ENCODE measurements at regions not wholly inside any gene's neighbourhood (a gene's known extent, or its start where the extent isn't known, plus 50 kb on each side); places are given as distances from the start of the nearest gene placed in this dataset.
A peak's percentile ranks its signal among the peaks of the same experiment; 100 is the strongest.

- DNase-seq = no peak
Observed at GRCh38 chr15:37794947-37795346, 139.5 kb upstream of the TMCO5A start.

DNA sequence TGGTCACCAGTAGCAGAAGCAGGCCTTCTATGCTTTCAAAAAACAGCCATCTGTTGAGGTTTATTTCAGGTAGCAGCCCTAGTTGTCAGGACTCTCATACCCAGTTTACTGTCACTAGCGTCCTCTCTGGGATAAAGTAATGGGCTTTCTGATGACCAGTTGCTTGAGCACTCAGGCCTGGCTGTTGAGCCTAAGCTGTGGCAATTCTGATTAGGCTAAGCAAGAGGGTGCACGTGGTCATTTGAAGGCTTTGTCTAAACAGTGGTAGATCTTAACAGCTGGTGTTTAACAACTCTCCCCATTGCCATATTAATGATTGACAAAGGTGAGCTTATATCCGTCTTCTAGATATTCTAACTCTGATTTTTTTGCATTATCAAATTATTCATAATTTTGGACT, 132.9 kb upstream of the TMCO5A start:
- DNase-seq = no peak

DNA sequence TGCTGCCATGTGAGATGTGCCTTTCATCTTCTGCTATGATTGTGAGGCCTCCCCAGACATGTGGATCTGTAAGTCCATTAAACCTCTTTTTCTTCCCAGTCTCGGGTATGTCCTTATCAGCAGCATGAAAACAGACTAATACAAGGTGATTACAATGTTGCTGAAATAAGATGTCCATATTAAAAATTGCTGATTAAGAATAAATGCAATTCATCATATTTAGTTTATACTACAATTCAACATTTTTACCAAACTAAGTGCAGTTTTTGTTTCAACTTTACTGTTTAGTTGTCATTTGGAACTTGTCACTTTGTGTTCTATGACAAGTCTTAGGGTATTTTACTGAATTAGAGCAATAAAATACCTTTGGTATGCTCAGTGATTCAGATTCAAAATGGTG, 127.6 kb upstream of the TMCO5A start:
- DNase-seq = no peak

- DNase-seq = no peak
Observed at GRCh38 chr15:37810381-37810780, 124.1 kb upstream of the TMCO5A start.

DNA sequence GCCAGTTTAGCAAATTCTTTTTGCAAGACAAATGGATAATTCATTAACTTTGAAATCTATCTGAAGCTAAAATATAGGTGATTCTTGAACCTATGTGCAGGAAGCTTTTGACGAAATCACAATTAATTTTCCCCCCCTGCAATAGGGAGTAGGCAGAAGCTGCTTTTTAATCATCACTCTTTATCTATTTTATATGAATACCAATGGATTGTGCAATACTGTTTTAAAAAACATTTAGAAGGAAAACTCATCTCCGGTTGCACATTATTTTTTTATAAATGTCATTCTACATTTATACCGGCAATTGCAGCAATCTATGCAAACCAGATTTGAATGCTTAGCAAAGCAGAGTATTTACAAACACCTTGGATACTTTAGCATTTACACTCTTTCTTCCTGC, 121.1 kb upstream of the TMCO5A start:
- DNase-seq = no peak

DNA sequence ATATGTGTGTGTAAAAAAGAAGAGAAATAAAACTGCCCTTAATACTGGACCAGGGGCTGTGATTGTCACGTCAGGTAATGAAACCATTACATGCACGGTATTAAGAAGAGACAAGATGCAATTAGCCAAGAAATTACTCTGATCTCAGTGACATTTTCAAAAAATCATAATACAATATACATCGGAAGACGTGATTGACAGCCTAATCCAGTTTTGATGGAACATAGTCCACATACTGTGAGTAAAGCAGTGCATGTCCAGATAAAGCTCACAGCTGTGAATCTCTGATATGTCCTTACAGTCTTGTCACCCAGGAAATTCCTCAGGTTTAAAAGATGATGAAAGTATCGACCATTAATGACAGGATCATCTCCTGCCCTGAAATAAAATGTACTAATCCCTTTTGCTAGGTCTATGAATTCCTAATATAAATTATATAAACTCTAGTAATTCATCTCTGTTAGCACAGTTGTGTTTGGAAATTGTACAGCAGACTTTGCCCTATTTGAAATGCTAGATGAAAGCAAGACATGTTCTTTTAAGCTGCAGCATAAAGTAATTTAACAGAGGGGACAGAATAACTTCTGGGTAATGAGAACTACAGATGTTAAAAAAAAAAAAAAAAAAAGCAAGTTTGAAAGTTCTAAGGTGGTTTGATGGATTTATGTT, 119.5 kb upstream of the TMCO5A start:
- no peak for DNase-seq

- no peak for DNase-seq
Observed at GRCh38 chr15:37818152-37818677, 116.2 kb upstream of the TMCO5A start.

- no peak for DNase-seq
Observed at GRCh38 chr15:37819191-37819590, 115.2 kb upstream of the TMCO5A start.

DNA sequence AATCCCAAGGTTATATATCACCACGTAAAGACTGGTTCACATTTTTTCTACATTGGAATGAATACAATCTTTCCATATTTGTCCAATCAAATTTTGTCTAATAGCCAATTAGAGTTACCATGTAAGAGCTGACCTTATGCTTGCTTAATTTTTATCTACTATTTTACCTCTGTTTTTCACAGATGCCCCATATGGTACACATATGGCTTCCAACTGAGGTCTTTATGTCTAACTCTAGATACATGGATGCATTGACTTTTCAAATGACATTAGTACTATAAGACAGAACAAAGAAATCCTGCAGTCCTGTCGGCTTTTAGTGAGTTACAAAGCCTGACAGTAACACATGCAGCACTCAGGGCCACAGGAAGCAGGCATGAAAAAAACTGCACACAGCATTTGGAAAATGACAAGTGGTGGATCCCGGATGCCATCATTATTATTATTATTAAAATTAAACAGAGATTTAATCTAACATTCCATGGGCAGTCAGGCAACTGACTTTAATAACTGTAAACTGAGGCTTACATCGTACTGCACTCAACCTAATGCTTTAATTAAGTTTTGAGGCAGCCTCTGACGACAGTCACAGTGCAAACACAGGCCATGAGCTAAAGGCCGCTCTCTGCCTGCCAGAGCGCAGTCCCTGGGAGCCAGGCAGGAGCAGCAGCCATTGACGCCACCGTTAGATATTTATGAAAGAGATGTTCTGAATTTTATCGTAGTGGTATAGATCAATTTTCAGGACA, 113.9 kb upstream of the TMCO5A start:
- no peak for DNase-seq

GRCh38 chr15:37823601-37824275, 110.7 kb upstream of the TMCO5A start:
- DNase-seq = no peak

- peak; percentile 2 for DNase-seq
Observed at GRCh38 chr15:37824717-37825382, 109.6 kb upstream of the TMCO5A start.

GRCh38 chr15:37837276-37837675, 97.2 kb upstream of the TMCO5A start:
- DNase-seq = no peak

DNA sequence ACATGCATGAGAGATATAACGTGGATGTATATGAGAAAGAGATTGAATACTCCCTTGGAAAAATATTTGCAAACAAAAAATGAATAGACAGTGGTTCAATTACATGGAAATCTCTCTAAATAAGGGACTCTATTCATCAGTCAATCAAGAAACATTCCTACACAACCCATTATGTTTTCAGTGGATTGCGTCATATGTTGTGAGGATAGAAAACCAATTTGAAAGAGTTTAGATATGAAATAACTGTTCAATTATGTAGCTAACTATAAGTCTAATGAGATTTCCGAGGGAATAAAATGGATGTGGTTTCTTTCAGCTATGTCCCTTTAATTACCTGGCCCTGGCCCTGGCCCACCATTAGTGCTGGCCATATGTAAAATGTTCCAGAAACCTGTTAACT, 86.7 kb upstream of the TMCO5A start:
- no peak for DNase-seq

GRCh38 chr15:37856109-37856508, 78.3 kb upstream of the TMCO5A start:
- no peak for DNase-seq

- DNase-seq = no peak
Observed at GRCh38 chr15:37860896-37861295, 73.5 kb upstream of the TMCO5A start.

GRCh38 chr15:37865687-37866086, 68.8 kb upstream of the TMCO5A start:
- no peak for DNase-seq

DNA sequence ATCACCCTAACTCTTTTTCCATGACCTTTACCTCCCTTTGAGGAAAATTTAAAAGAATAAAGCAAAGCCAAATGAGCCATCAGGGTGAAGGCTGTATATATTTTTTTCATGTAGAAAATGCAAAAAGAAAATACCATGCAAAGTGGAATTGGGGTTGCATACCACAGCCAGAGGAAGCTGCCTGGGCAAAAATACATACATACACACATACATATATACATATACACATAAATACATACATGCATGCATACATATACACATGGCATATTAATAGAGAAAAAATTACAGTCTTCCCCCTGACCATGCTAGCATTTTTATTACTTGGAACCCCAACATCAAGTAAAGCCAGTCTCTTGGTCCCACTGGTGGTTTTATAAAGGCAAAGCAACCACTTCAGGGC, 63.7 kb upstream of the TMCO5A start:
- no peak for DNase-seq

DNA sequence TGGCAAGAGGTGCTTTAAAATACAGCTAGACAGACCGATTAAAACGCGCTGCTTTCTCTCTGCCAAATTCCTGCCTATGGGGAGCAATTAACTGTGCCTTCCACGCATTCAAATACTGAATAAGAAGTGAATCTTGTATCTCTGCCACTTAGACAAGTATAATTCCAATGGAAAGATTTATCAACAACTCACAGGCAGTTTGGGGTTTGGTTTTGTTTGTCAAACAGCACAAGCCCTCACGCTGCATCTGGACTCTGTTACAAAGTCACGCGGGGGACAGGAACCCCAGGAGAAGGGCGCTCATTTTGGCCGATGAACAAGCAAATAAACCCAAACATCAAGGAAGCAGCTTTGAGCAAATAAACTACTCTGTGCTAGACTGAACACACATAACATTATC, 61.8 kb upstream of the TMCO5A start:
- DNase-seq = no peak

DNA sequence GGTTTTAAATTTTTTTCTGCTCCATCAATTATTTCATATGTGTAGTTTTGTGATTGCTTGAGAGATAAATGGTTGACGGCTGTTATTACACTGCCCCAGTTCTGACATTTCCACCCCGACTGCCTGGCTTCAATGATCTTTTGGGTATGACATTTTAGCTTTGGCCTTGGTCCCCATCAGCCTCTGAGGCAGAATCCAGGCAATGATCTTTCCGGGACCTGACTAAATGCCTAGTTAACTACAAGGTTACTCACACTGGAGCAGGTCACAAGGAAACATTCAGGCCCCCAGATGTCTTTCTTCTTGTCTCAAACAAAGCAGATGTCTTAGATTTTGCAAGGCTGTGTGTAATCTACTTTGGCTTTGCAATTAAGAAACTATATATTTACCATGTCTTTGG, 61.1 kb upstream of the TMCO5A start:
- no peak for DNase-seq

- no peak for DNase-seq
Observed at GRCh38 chr15:37876900-37877299, 57.5 kb upstream of the TMCO5A start.

DNA sequence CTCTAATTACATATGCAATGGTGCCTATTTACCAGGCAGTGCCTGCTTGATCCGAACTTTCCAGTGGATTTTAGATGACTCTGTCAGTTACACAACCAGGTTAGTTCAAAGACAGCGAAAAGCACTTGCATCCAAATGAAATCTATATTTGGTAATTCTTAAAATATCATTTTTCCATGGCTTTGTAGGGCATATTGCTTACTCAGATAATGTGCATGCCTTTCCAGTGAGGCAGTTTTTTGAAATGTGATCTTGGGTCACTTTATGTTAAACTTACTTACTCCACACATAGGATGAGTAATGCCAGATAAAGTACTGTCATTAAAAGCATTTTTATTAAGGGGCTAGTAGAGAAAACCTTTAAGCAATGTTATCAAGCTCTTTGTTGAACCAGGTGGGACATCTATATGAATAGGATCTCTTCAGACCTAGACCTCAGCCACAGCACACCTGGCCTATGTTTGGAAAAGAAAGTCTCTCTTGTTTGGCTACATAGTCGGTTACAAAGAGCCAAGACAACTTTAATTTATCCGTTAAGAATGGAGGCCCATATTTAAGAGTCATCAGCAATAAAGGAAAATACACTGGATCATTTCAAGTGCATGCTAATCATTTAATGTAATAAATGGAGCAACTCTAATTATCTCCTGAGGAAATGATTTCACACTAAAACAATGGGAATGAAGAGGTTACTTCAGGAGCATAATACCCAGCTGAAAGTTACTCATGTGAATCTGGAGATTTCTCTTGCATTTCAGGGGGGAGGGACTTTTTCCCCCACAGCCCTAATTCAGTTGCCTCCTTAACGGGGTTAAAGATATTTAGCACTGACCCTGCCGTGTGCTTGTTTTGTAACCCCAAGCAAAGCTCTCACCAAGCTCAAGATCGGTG, 56.3 kb upstream of the TMCO5A start:
- no peak for DNase-seq

All from activated CD4-positive, alpha-beta T cell treated with anti-CD3 and anti-CD28 coated beads, Interleukin-2, amount 50 U/mL, for 16 hours (primary cell).